ENCODE measurements at regions not wholly inside any gene's neighbourhood (a gene's known extent, or its start where the extent isn't known, plus 50 kb on each side); places are given as distances from the start of the nearest gene placed in this dataset.

GRCh38 chr5:2163940-2164490 lies 281.3 kb upstream of the IRX4 start:
- Histone ChIP-seq H3K27ac (no peak overlapping the region), H3K27me3 (peaks cover 0 to 5% of the 10 kb centered on the region in 2 donors), H3K36me3 (no peaks in the 10 kb centered on the region), H3K4me3 (no peak overlapping the region), H3K9me3 (no peaks in the 10 kb centered on the region), H3K4me1 (no peaks in the 10 kb centered on the region)
- no peak for DNase-seq
- no peak for TF ChIP-seq CTCF (IDR thresholded peaks at IDR 0.05)
- intact Hi-C loops (cut with DNase I; ENCODE audit: low total_unique reads): no loop called here

DNA sequence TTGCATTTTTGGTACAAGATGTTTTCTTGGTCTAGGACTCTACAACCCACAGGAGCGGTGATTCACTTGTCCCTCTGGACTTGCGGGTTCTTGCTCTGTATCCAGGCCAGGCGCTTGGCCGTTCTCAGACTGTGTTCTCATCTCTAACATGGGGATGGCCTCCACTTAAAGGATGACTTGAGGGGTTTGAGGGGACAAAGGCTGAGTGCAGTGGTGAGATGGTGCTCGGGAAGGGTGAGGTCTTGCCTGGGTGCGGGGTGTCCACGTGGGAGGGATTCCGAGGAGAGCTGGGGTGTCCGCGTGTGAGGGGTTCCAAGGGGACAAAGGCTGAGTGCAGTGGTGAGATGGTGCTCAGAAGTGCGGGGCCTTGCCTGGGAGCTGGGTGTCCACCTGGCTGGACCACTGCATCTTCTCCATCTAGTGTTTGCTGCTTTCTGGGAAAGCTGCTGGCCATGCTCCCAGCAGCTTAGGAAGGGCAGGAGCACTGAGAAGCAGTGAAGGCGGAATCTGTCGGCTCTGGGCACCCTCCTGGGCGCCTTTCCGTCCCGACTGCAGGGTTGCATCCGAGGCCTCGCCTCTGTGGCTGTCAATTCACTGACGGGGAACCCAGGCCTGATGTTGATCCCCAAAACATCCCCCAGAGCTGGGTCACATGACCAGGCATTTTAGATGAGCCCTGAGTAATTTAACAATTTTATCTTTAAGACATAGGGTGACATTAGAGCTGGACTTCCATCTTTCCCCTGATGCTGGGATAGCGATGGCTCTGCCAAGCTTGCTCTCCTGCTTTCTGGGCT lies 280.5 kb upstream of the IRX4 start:
- Histone ChIP-seq H3K36me3 (no peaks in the 10 kb centered on the region), H3K4me3 (no peak overlapping the region), H3K27ac (no peak overlapping the region), H3K4me1 (no peaks in the 10 kb centered on the region), H3K27me3 (peaks cover 0 to 5% of the 10 kb centered on the region in 2 donors), H3K9me3 (no peaks in the 10 kb centered on the region)
- intact Hi-C loops (cut with DNase I; ENCODE audit: low total_unique reads): no loop called here
- DNase-seq: no peak
- TF ChIP-seq CTCF (IDR thresholded peaks at IDR 0.05): no peak

DNA sequence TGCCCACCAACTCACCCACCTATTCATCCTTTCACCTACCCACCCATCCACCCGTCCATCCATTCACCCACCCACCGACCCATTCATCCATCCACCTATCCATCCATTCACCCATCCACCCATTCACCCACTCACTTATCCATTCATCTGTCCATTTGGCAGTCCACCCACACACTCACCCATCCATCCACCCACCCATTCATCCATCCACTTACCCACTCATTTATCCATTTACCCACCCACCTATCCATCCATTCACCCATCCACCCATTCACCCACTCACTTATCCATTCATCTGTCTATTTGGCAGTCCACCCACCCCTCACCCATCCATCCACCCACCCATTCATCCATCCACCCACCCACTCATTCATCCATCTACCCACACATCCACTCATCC lies 278.1 kb upstream of the IRX4 start:
- H3K36me3 ChIP-seq: no peaks in the 10 kb centered on the region
- H3K4me1 ChIP-seq: no peaks in the 10 kb centered on the region
- DNase-seq: no peak
- intact Hi-C loops (cut with DNase I; ENCODE audit: low total_unique reads): no loop called here
- H3K4me3 ChIP-seq: no peak overlapping the region
- no peak for TF ChIP-seq CTCF (IDR thresholded peaks at IDR 0.05)
- H3K27ac ChIP-seq: no peak overlapping the region
- H3K27me3 ChIP-seq: no peaks in the 10 kb centered on the region
- no peaks in the 10 kb centered on the region for H3K9me3 ChIP-seq

- DNase-seq: no peak
- H3K4me1 ChIP-seq: no peaks in the 10 kb centered on the region
- H3K36me3 ChIP-seq: no peaks in the 10 kb centered on the region
- no peak overlapping the region for H3K4me3 ChIP-seq
- no peaks in the 10 kb centered on the region for H3K9me3 ChIP-seq
- intact Hi-C loops (cut with DNase I; ENCODE audit: low total_unique reads): no loop called here
- H3K27ac ChIP-seq: no peak overlapping the region
- no peaks in the 10 kb centered on the region for H3K27me3 ChIP-seq
- TF ChIP-seq CTCF (IDR thresholded peaks at IDR 0.05): no peak
Measured at GRCh38 chr5:2158767-2159166, 276.0 kb upstream of the IRX4 start.

- intact Hi-C loops (cut with DNase I; ENCODE audit: low total_unique reads): no loop called here
- no peak for TF ChIP-seq CTCF (IDR thresholded peaks at IDR 0.05)
- Histone ChIP-seq H3K4me3 (no peak overlapping the region), H3K36me3 (no peaks in the 10 kb centered on the region), H3K9me3 (no peaks in the 10 kb centered on the region), H3K4me1 (no peaks in the 10 kb centered on the region), H3K27ac (no peak overlapping the region), H3K27me3 (no peaks in the 10 kb centered on the region)
- no peak for DNase-seq
Measured at GRCh38 chr5:2158109-2158508, 275.4 kb upstream of the IRX4 start.

Measured in tibial artery (tissue), 4 donors.